ENCODE measurements at regions not wholly inside any gene's neighbourhood (a gene's known extent, or its start where the extent isn't known, plus 50 kb on each side); places are given as distances from the start of the nearest gene placed in this dataset.

- no peak for DNase-seq (ENCODE audit: low spot score in 2 of 2)
- Histone ChIP-seq H3K4me1 (no peaks in the 10 kb centered on the region), H3K36me3 (no peaks in the 10 kb centered on the region), H3K27me3 (no peaks in the 10 kb centered on the region), H3K9me3 (peaks cover 0 to 13% (median 0%) of the 10 kb centered on the region in 4 donors), H3K4me3 (no peak overlapping the region), H3K27ac (no peak overlapping the region)
- WGBS, 2 donors = 4 to 11% methylated on average over 1 of the region's 1 CpG
- TF ChIP-seq EP300 (IDR thresholded peaks at IDR 0.05) (no peak), POLR2A (IDR thresholded peaks at IDR 0.05) (no peak), CTCF (IDR thresholded peaks at IDR 0.05) (no peak)
Observed at GRCh38 chr17:34874478-34874877, 86.8 kb downstream of the CCT6B start.

GRCh38 chr17:34872640-34873039, 88.6 kb downstream of the CCT6B start:
- Histone ChIP-seq H3K27me3 (no peaks in the 10 kb centered on the region), H3K9me3 (peaks cover 0 to 21% (median 0%) of the 10 kb centered on the region in 4 donors), H3K36me3 (no peaks in the 10 kb centered on the region), H3K4me3 (no peak overlapping the region), H3K27ac (no peak overlapping the region), H3K4me1 (no peaks in the 10 kb centered on the region)
- 86 to 87% methylated on average over 2 of the region's 2 CpGs for WGBS, 2 donors
- no peak for DNase-seq (ENCODE audit: low spot score in 2 of 2)
- TF ChIP-seq CTCF (IDR thresholded peaks at IDR 0.05) (no peak), POLR2A (IDR thresholded peaks at IDR 0.05) (no peak), EP300 (IDR thresholded peaks at IDR 0.05) (no peak)

- Histone ChIP-seq H3K4me1 (no peaks in the 10 kb centered on the region), H3K36me3 (no peaks in the 10 kb centered on the region), H3K9me3 (peaks cover 0 to 21% (median 0%) of the 10 kb centered on the region in 4 donors), H3K27me3 (no peaks in the 10 kb centered on the region), H3K27ac (no peak overlapping the region), H3K4me3 (no peak overlapping the region)
- no peak for DNase-seq (ENCODE audit: low spot score in 2 of 2)
- TF ChIP-seq POLR2A (IDR thresholded peaks at IDR 0.05) (no peak), CTCF (IDR thresholded peaks at IDR 0.05) (no peak), EP300 (IDR thresholded peaks at IDR 0.05) (no peak)
Observed at GRCh38 chr17:34869641-34870040, 91.6 kb downstream of the CCT6B start.

GRCh38 chr17:34865716-34866115, 95.5 kb downstream of the CCT6B start:
- Histone ChIP-seq H3K4me1 (no peaks in the 10 kb centered on the region), H3K27me3 (no peaks in the 10 kb centered on the region), H3K9me3 (peaks cover 0 to 8% (median 0%) of the 10 kb centered on the region in 4 donors), H3K36me3 (no peaks in the 10 kb centered on the region), H3K27ac (no peak overlapping the region), H3K4me3 (no peak overlapping the region)
- 57 to 68% methylated on average over 6 of the region's 6 CpGs for WGBS, 2 donors
- TF ChIP-seq EP300 (IDR thresholded peaks at IDR 0.05) (no peak), POLR2A (IDR thresholded peaks at IDR 0.05) (no peak), CTCF (IDR thresholded peaks at IDR 0.05) (no peak)
- DNase-seq (ENCODE audit: low spot score in 2 of 2) = no peak

GRCh38 chr17:34862384-34862783, 98.9 kb downstream of the CCT6B start:
- no peak overlapping the region for H3K27ac ChIP-seq
- no peaks in the 10 kb centered on the region for H3K9me3 ChIP-seq
- H3K4me3 ChIP-seq = no peak overlapping the region
- WGBS, 2 donors = 65 to 73% methylated on average over 5 of the region's 5 CpGs
- no peaks in the 10 kb centered on the region for H3K36me3 ChIP-seq
- no peak for DNase-seq (ENCODE audit: low spot score in 2 of 2)
- TF ChIP-seq POLR2A (IDR thresholded peaks at IDR 0.05) (no peak), CTCF (IDR thresholded peaks at IDR 0.05) (no peak), EP300 (IDR thresholded peaks at IDR 0.05) (no peak)
- H3K4me1 ChIP-seq = no peaks in the 10 kb centered on the region
- H3K27me3 ChIP-seq = no peaks in the 10 kb centered on the region

All from tibial nerve (tissue), 4 donors.